Central memory CD8-positive, alpha-beta T cell (primary cell): ENCODE measurements at regions not wholly inside any gene's neighbourhood (a gene's known extent, or its start where the extent isn't known, plus 50 kb on each side); places are given as distances from the start of the nearest gene placed in this dataset.
"Not testable (repeated sequence)": the region's sequence is repeated elsewhere in the genome, so short reads cannot be mapped to it uniquely, and the experiment has no call there.

ENCODE experiments used
- ATAC-seq: fragments of 150-1000 bp; cut with Tn5 transposase; replicated peaks from 2 replicates; pipeline ENCODE4 v1.10.0; 2022; ENCODE audit warnings: mild to moderate bottlenecking, moderate FRiP score, moderate number of reproducible peaks; ENCODE audit not compliant: poor library complexity, severe bottlenecking; ENCODE audit errors: extremely low read depth
- DNase-seq, 2 donors: peaks; one replicate each; pipeline ENCODE4 v3.0.0; 2021; ENCODE audit warnings: low spot score in 2 of 2
- H3K27ac Mint-ChIP-seq: one replicate; pipeline ENCODE4 v1.8.0; 2022; ENCODE audit warnings: low read depth, mild to moderate bottlenecking, moderate library complexity, mixed read lengths
- H3K27me3 Mint-ChIP-seq: one replicate; pipeline ENCODE4 v1.8.0; 2022; ENCODE audit warnings: mixed read lengths
- H3K36me3 Mint-ChIP-seq: one replicate; pipeline ENCODE4 v1.8.0; 2022; ENCODE audit warnings: mild to moderate bottlenecking, moderate library complexity, mixed read lengths; ENCODE audit not compliant: insufficient read depth
- H3K4me1 Mint-ChIP-seq: one replicate; pipeline ENCODE4 v1.8.0; 2022; ENCODE audit warnings: mixed read lengths
- H3K4me3 Mint-ChIP-seq: one replicate; pipeline ENCODE4 v1.8.0; 2022; ENCODE audit warnings: mild to moderate bottlenecking, moderate library complexity, mixed read lengths
- H3K9me3 Mint-ChIP-seq: one replicate; pipeline ENCODE4 v1.8.0; 2022; ENCODE audit warnings: mixed read lengths

DNA sequence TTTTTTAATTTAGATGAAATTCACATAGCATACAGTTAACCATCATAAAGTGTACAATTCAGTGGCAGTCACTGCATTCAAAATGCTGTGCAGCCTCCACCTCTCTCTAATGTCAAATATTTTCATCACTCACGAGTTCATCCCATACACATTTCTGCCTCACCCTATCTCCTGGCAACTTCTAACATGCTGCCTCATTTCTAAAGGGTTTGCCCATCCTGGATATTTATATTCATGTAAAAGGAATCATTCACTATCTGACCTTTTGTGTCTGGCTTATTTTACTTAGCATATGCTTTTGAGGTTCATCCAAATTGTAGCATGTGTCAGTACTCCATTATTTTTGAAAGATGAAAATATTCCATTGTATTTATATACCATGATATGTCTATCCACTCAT lies 286.9 kb upstream of the VSTM2A start:
- H3K4me1 Mint-ChIP-seq = no peaks in the 10 kb centered on the region
- no peak overlapping the region for H3K4me3 Mint-ChIP-seq

DNA sequence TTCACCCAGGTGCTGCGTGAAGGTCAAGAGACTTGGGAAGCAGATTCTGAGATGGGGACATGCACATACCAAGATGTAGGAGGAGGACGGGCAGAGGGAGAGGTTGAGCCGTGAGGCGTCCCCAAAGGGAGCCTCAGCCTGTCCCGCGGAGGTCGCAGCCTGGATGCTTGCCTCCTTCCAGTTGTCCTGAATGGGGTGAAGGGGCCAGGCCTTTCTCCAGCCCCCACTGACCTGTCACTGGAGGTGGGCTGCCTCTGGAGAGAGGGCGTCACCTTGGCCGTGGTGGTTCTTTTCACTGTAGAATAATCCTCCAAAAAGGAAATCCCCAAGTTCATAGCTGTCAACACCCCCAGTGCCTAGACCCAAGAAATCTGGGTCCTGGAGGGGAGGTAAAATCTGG lies 283.0 kb upstream of the VSTM2A start:
- peaks cover 13% of the 10 kb centered on the region for H3K9me3 Mint-ChIP-seq
- DNase-seq (no peak), ATAC-seq (no peak)
- no peak overlapping the region for H3K27ac Mint-ChIP-seq
- H3K36me3 Mint-ChIP-seq = peaks cover 2% of the 10 kb centered on the region
- H3K4me3 Mint-ChIP-seq = no peak overlapping the region
- H3K4me1 Mint-ChIP-seq = no peaks in the 10 kb centered on the region
- no peaks in the 10 kb centered on the region for H3K27me3 Mint-ChIP-seq

More for the DNA sequence above, 286.9 kb upstream of the VSTM2A start:
- peaks cover 12% of the 10 kb centered on the region for H3K9me3 Mint-ChIP-seq
- H3K27me3 Mint-ChIP-seq = no peaks in the 10 kb centered on the region
- peaks cover 2% of the 10 kb centered on the region for H3K36me3 Mint-ChIP-seq
- H3K27ac Mint-ChIP-seq = no peak overlapping the region
- ATAC-seq (no peak), DNase-seq (no peak)

DNA sequence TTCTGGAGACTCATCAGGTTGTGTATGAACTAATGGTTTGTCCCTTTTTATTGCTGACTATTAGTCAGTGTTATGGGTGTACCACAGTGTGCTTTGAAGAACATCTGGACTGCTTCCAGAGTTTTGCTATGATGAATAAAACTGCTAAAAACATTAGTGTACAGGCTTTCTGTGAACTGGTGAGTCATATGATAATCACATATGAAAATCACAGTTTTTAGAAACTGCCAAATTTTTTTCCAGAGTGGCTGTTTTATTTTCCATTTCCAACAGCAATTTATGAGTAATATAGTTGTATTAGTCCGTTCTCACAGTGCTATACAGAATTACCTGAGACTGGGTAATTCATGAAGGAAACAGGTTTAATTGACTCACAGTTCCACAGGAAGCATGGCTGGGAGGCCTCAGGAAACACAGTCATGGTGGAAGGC lies 281.2 kb upstream of the VSTM2A start:
- Mint-ChIP-seq H3K4me1 (no peaks in the 10 kb centered on the region), H3K9me3 (peaks cover 19% of the 10 kb centered on the region), H3K4me3 (no peak overlapping the region), H3K36me3 (no peaks in the 10 kb centered on the region), H3K27ac (no peak overlapping the region), H3K27me3 (no peaks in the 10 kb centered on the region)
- no peak for DNase-seq
- ATAC-seq = no peak

DNA sequence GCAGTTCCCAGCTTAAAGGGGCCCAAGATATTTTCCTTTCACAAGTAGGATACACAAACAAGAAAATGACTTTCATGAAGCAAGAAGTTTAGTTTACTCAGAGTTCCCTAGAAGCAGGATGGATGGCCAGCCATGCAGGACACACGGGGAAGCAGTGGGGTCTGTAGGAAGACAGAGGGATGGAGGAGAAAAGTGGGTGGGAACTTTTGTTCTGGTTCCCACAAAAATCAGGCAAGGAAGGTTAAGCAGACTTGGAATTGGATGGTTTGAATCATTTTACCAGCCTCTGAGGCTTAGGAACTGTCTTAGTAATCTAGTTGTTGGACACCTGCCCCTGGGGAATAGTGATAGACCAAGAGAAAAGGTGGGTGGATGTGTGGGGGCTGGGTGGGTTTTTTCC lies 263.3 kb upstream of the VSTM2A start:
- H3K9me3 Mint-ChIP-seq = peaks cover 27% of the 10 kb centered on the region
- no peak overlapping the region for H3K4me3 Mint-ChIP-seq
- H3K27ac Mint-ChIP-seq = no peak overlapping the region
- H3K4me1 Mint-ChIP-seq = no peaks in the 10 kb centered on the region
- ATAC-seq (no peak), DNase-seq (no peak)
- H3K27me3 Mint-ChIP-seq = no peaks in the 10 kb centered on the region
- no peaks in the 10 kb centered on the region for H3K36me3 Mint-ChIP-seq

DNA sequence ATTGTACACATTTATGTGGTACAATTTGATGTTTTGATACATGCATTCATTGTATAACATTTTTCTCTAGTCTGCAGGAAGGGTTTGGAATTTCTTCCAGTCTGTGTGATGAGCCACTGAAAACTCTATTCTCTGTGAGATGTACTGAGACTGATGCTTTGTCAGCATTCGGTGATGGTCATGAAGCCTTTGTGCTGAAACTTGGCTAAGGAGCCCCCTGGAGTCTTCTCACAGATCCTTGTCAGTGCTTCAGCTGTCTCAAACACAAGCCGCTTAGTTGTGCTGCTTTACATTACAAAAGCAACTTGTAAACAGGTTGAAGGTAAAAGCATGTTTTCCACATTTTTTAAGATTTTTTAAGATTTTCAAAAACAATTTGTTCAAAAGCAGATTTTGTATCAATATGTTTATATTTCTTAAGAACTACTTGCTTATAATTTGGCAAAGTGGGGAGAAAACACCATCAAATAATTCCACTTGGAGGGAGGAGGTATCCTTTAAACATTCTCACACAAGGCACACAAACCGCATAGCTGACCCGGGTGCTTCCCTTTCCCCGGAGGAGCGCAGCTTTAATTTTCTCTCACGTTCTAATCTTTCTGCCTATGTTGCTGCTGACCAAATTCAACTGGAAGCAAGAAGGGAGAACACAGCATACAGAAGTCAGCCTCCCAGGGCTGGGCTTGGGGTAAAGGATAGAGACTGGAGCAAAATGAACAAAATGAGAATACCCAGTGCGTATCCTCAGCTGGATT lies 249.8 kb upstream of the VSTM2A start:
- Mint-ChIP-seq H3K27me3 (no peaks in the 10 kb centered on the region), H3K36me3 (no peaks in the 10 kb centered on the region), H3K4me1 (no peaks in the 10 kb centered on the region), H3K27ac (no peak overlapping the region), H3K9me3 (peaks cover 11% of the 10 kb centered on the region), H3K4me3 (no peak overlapping the region)
- DNase-seq (no peak), ATAC-seq (no peak)

DNA sequence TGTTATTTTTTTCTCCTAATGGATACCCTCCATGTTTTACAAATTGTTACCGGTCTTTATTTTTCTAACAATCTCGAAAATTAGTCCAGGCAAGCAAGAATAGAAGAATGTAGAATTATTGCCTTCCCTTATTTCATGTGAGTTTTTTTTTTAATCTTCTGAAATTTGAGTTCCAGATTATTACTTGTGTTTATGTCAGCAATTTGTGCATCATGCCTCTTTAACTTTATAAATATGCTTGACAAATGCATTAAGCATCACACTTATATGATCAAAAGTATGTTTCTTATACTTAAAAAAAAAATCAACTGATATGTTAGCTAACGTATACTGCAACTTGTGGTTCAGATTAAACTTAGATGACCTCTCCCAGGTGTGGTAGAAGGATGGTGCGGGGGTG lies 242.7 kb upstream of the VSTM2A start:
- Mint-ChIP-seq H3K27ac (no peak overlapping the region), H3K4me1 (no peaks in the 10 kb centered on the region), H3K9me3 (peaks cover 26% of the 10 kb centered on the region), H3K4me3 (no peak overlapping the region), H3K27me3 (no peaks in the 10 kb centered on the region), H3K36me3 (no peaks in the 10 kb centered on the region)
- DNase-seq = no peak
- ATAC-seq = no peak

DNA sequence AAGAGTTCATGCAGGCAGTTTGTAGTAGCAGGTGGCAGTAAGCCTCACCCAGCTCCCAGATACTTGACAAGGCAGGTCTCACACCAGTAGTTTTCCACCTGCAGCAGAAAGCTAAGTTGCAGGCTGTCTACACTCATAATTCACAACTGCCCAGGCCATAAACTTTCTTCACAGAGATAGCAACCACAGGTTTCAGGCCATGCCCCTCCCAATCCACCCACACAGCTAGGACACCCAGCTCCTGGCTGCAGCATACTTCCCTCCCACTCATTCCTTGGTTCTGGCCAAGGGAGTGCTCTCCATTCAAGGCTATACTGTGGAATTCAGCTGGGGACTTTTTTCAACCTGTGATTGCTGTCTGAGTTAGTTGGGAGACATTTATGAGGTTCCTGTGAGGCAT lies 226.2 kb upstream of the VSTM2A start:
- not testable (repeated sequence) for H3K9me3 Mint-ChIP-seq, H3K4me3 Mint-ChIP-seq, H3K4me1 Mint-ChIP-seq, H3K27me3 Mint-ChIP-seq, DNase-seq, H3K36me3 Mint-ChIP-seq, H3K27ac Mint-ChIP-seq, ATAC-seq

DNA sequence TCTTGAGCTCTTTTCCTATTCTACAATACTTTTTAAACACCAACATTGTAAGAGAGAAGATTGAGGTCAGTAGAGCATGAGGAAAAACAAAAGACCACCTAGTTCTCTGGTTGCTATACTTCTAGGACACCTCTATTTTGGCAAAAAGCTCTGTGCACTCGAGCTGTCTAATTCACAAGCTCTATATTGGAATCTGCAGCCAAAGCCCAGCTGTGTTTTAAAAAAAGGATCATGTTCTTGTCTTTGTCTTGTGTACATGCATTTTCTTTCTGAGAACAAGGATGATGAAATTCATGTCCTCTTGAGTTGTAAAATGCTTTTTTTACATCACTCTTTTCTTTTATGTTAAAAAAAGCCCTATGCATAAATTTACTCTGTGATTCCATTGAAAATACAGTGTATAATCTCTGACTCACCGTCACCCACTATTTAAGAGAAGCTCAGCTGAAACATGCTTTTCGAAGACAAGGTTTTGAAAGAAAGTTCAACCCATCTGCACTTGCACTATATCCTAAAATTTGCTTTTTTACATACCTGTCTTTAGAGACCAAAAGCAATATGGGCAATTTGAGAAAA lies 215.5 kb upstream of the VSTM2A start:
- Mint-ChIP-seq H3K4me3 (no peak overlapping the region), H3K36me3 (no peaks in the 10 kb centered on the region), H3K27ac (no peak overlapping the region), H3K9me3 (peaks cover 20% of the 10 kb centered on the region), H3K27me3 (no peaks in the 10 kb centered on the region), H3K4me1 (no peaks in the 10 kb centered on the region)
- no peak for ATAC-seq
- no peak for DNase-seq

DNA sequence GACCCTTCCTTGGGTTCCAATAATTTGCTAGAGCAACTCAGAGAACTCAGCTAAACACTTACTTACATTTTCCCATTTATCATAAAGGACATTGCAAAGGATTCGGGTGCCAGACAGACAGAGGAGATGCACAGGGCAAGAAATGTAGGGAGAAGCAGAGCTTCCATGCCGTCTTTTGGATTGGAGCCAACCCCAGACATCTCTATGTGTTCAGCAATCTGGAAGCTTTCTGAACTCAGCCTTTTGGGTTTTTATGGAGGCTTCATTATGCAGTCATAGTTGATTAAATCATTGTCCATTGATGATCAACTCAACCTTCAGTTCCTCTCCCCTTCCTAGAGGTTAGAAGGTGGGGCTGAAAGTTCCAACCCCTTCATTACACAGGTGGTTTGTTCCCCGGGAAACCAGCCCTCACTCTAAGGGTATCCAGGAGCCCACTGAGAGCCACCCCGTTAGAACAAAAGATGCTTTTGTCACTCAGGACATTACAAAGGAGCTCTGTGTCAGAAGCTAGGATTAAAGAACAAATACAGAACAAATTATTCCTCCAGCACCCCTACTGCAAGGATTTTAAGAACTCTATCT lies 211.9 kb upstream of the VSTM2A start:
- Mint-ChIP-seq H3K4me1 (no peaks in the 10 kb centered on the region), H3K27me3 (no peaks in the 10 kb centered on the region), H3K9me3 (peaks cover 8% of the 10 kb centered on the region), H3K27ac (no peak overlapping the region), H3K4me3 (no peak overlapping the region), H3K36me3 (no peaks in the 10 kb centered on the region)
- no peak for DNase-seq
- no peak for ATAC-seq

DNA sequence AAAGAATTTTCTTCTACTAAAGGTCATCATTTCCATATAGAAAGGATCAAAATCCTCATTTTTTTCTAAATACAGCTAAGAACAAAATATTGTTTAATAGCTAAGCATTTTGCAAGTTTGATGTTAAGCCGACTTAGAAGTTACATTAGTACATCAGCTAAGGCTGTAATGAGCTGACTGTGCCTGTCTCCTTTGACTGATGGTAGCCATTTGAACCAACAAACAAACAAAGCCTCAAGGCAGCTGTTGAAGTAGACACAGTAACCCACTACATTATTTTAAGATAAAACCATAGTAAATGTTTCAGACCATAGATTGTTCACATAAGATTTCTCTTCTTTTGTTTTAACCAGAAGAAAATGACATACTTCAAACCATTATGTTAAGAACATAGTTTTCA lies 210.9 kb upstream of the VSTM2A start:
- H3K4me1 Mint-ChIP-seq = no peaks in the 10 kb centered on the region
- no peak for ATAC-seq
- H3K27me3 Mint-ChIP-seq = no peaks in the 10 kb centered on the region
- no peak for DNase-seq
- no peak overlapping the region for H3K4me3 Mint-ChIP-seq
- no peaks in the 10 kb centered on the region for H3K36me3 Mint-ChIP-seq
- H3K9me3 Mint-ChIP-seq = peaks cover 10% of the 10 kb centered on the region
- no peak overlapping the region for H3K27ac Mint-ChIP-seq

DNA sequence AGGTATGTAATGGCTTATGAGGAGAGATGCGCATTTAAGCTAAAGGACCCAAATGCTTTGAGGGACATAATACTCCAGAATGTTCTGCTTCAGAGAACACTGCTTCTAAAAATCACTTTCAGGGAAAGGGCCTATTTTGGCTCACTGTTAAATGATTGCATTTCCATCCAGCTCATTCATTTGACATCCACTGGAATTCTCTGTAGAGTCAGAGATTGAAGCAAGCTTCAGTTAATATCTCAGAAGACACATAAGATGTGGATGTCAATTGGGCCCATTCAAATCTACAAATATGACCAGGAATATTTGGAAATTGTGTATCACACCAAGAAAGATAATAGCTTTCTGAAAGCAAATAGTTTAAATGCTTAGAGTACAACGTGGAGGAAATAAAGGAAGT lies 209.9 kb upstream of the VSTM2A start:
- no peak overlapping the region for H3K27ac Mint-ChIP-seq
- no peaks in the 10 kb centered on the region for H3K36me3 Mint-ChIP-seq
- no peak for DNase-seq
- no peaks in the 10 kb centered on the region for H3K4me1 Mint-ChIP-seq
- peaks cover 12% of the 10 kb centered on the region for H3K9me3 Mint-ChIP-seq
- no peaks in the 10 kb centered on the region for H3K27me3 Mint-ChIP-seq
- ATAC-seq = no peak
- no peak overlapping the region for H3K4me3 Mint-ChIP-seq

DNA sequence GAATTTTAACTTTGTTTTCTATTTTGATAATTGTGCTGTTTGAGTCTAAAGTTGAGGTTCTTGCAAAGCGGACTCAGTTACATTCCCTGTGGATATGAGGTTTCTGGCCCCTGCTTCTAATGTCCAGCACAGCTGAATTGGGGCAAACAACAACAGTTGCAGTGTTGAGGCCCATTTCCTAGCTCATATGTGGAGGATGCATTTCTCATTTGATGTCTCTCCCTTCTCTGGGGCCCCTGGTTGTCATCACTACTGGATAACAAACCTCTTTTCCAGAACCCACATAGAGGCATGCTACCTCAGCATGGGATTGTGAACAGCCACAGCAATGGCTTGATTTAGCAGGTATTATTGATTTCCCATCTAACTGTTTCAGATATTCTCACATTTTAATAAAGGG lies 208.2 kb upstream of the VSTM2A start:
- no peaks in the 10 kb centered on the region for H3K27me3 Mint-ChIP-seq
- H3K4me3 Mint-ChIP-seq = no peak overlapping the region
- ATAC-seq (no peak), DNase-seq (no peak)
- H3K36me3 Mint-ChIP-seq = no peaks in the 10 kb centered on the region
- peaks cover 12% of the 10 kb centered on the region for H3K9me3 Mint-ChIP-seq
- no peak overlapping the region for H3K27ac Mint-ChIP-seq
- no peaks in the 10 kb centered on the region for H3K4me1 Mint-ChIP-seq

DNA sequence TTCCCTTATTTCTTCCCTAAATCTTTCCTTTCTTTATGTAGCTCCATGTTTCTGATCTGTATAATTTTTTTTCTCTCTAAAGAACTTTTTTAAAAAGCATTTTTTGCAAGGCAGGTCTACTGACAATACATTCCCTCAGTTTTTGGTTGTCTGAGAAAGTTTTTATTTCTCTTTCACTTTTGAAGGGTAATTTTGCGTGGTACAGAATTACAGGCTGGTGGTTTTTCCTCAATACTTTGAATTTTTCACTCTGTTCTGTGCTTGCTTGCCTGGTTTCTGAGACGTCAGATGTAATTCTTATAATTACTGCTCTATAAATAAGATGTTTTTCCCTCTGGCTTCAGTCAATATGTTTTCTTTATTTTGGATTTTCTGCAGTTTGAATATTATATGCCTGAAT lies 205.4 kb upstream of the VSTM2A start:
- Mint-ChIP-seq H3K4me1 (no peaks in the 10 kb centered on the region), H3K4me3 (no peak overlapping the region), H3K9me3 (peaks cover 12% of the 10 kb centered on the region), H3K27me3 (no peaks in the 10 kb centered on the region), H3K27ac (no peak overlapping the region), H3K36me3 (no peaks in the 10 kb centered on the region)
- ATAC-seq (no peak), DNase-seq (no peak)
